ENCODE measurements at regions not wholly inside any gene's neighbourhood (a gene's known extent, or its start where the extent isn't known, plus 50 kb on each side); places are given as distances from the start of the nearest gene placed in this dataset.

DNA sequence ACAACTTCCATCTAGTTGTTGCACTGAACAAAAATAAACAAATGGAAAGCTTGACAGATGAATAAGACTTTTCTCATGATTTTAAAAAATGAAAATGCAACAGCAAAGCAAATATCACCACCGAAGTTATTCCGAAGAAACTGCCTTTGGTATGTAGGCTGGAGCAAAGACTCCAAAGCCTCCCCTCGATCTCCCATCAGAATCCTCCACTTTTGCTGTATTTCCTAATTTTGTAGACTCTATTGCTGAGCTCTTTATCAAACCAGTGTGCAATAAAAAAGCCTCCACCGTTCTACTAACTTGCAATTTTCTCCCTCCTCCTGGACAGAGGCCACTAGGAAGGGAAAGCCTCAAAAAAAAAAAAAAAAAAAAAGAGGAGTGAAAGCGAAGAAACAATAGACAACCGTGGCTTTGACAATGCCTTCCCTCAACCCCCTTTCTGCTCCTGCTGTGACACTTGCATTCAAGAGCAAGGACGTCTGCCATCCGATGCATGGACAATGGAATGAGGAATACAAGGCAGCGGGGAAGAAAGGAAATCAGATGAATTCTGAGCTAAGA, 190.9 kb upstream of the BLID start:
- no peak overlapping the region for H3K27ac Mint-ChIP-seq
- no peak overlapping the region for H3K4me3 Mint-ChIP-seq
- H3K4me1 Mint-ChIP-seq: no peaks in the 10 kb centered on the region
- CTCF ChIA-PET: no interaction called here
- ATAC-seq (ENCODE audit: low read depth) (no peak), DNase-seq (no peak)
- H3K9me3 Mint-ChIP-seq: no peaks in the 10 kb centered on the region
- H3K36me3 Mint-ChIP-seq (ENCODE audit: low read depth): no peaks in the 10 kb centered on the region
- H3K27me3 Mint-ChIP-seq: no peaks in the 10 kb centered on the region
- POLR2A ChIA-PET: no interaction called here
- TF ChIP-seq, protein P1, sequence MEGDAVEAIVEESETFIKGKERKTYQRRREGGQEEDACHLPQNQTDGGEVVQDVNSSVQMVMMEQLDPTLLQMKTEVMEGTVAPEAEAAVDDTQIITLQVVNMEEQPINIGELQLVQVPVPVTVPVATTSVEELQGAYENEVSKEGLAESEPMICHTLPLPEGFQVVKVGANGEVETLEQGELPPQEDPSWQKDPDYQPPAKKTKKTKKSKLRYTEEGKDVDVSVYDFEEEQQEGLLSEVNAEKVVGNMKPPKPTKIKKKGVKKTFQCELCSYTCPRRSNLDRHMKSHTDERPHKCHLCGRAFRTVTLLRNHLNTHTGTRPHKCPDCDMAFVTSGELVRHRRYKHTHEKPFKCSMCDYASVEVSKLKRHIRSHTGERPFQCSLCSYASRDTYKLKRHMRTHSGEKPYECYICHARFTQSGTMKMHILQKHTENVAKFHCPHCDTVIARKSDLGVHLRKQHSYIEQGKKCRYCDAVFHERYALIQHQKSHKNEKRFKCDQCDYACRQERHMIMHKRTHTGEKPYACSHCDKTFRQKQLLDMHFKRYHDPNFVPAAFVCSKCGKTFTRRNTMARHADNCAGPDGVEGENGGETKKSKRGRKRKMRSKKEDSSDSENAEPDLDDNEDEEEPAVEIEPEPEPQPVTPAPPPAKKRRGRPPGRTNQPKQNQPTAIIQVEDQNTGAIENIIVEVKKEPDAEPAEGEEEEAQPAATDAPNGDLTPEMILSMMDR (IDR thresholded peaks at IDR 0.05): no peak
- intact Hi-C loops (cut with micrococcal nuclease): no loop called here

DNA sequence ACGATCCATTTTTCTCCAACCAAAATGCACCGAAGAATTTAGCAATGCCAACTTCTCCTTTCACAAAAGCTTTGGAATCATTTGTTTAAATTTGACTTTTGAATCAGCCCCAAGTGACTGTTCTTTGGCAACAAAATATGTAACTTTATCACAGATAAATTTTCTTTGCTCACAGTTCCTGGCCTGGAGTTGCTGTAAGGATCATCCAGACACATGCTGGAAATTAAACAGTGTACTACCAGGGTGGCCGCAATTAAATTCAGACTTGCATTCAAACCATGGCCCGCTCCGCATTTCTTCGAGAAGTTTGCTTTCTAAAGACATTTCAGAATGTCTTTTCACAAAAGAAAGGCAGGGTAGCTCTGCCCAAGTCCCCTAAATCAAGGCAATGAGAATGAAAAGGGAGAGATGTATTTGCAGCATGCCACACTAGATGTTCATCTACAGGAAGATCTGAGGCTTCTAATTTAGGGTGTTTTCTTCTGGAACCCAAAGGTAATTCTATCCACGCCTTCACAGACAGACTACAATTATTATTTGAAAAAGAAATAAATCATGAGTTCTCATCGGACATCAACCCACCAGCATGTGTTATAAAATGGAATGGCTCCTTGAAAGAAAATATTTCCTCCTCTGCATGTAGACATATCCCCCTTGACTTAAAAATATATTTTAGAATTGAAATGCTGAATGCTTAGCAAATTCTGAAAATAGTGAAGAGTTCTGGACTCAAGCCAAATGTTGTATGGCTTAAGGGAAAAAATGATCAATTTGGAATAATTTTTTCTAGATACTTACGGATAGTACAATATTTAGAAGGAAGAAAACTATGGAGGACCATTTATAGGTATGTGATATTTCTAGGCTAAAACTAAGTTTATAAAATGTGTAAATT, 189.7 kb upstream of the BLID start:
- Mint-ChIP-seq H3K36me3 (ENCODE audit: low read depth) (no peaks in the 10 kb centered on the region), H3K4me3 (no peak overlapping the region), H3K4me1 (no peaks in the 10 kb centered on the region), H3K27me3 (no peaks in the 10 kb centered on the region), H3K27ac (no peak overlapping the region), H3K9me3 (no peaks in the 10 kb centered on the region)
- no peak for ATAC-seq (ENCODE audit: low read depth)
- DNase-seq: no peak
- TF ChIP-seq, protein P1 (IDR thresholded peaks at IDR 0.05): no peak
- intact Hi-C loops (cut with micrococcal nuclease): no loop called here
- POLR2A ChIA-PET: no interaction called here
- CTCF ChIA-PET: no interaction called here

DNA sequence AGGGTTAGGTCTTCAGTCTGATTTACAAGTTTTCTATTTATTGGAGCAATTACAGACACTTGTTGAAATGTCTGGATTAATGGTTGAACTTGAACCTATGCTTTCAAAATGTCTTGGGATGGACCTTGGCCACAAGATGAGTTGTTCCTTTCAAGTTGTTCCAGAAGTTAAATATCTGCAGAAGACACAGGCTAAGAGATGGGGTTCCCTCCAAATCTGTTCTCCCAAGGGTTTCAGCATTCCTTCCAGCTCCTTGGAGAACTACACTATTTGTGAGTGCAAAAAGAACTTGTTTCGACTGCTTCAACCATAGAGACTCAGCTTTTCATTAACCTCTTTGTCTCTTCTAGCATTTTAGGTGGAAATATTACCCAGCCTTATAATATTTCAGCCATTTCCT, 189.0 kb upstream of the BLID start:
- ATAC-seq (ENCODE audit: low read depth) (no peak), DNase-seq (no peak)
- Mint-ChIP-seq H3K27ac (no peak overlapping the region), H3K36me3 (ENCODE audit: low read depth) (no peaks in the 10 kb centered on the region), H3K4me3 (no peak overlapping the region), H3K27me3 (no peaks in the 10 kb centered on the region), H3K4me1 (no peaks in the 10 kb centered on the region), H3K9me3 (no peaks in the 10 kb centered on the region)
- TF ChIP-seq, protein P1 (IDR thresholded peaks at IDR 0.05): no peak
- ChIA-PET CTCF (no interaction called here), POLR2A (no interaction called here)
- intact Hi-C loops (cut with micrococcal nuclease): no loop called here

DNA sequence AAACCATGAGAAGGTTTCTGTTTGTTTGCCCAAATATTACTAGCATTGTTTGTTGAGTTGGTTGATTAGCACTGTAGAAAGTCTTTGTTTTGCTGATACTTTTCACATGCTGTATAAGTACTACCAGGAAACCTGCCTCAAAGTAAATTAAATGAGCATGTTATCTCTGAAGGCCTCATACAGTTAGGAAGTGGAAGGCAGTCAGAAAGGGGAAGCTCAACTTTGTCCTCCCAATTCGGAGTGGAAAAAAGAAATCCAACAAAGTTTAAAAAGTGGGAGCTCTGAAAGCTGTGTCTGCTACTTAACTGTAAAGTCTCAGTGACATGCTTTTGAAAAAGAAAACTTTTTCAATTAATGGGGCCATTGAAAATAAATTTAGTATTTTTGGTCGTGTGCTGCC, 188.3 kb upstream of the BLID start:
- no peak for DNase-seq
- ChIA-PET POLR2A (no interaction called here), CTCF (no interaction called here)
- Mint-ChIP-seq H3K36me3 (ENCODE audit: low read depth) (no peaks in the 10 kb centered on the region), H3K9me3 (peaks cover 2% of the 10 kb centered on the region), H3K27ac (no peak overlapping the region), H3K4me3 (no peak overlapping the region), H3K4me1 (no peaks in the 10 kb centered on the region), H3K27me3 (no peaks in the 10 kb centered on the region)
- intact Hi-C loops (cut with micrococcal nuclease): no loop called here
- ATAC-seq (ENCODE audit: low read depth): no peak
- TF ChIP-seq, protein P1 (IDR thresholded peaks at IDR 0.05): no peak

DNA sequence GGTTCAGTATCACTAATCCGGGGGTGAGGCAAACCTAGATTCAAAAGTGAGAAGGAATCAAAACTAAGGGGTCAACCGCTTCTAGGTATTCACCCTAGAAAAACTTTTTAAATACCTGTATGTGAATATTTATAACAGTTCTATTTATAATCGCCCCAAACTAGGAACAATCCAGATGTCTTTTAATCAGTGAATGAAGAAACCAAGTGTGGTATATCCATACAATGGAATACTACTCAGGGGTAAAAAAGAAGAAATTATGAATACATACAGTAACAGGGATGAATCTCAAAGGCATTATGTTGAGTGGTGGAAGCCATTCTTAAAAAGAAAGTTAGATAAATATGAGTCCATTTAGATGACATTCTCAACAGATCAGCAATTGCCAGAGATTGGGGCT, 178.0 kb upstream of the BLID start:
- POLR2A ChIA-PET: no interaction called here
- intact Hi-C loops (cut with micrococcal nuclease): no loop called here
- no peak overlapping the region for H3K4me3 Mint-ChIP-seq

More for the DNA sequence above, 178.0 kb upstream of the BLID start:
- no peak for ATAC-seq (ENCODE audit: low read depth)
- TF ChIP-seq, protein P1 (IDR thresholded peaks at IDR 0.05): no peak
- H3K9me3 Mint-ChIP-seq: peaks cover 14% of the 10 kb centered on the region
- no peak for DNase-seq
- H3K4me1 Mint-ChIP-seq: no peaks in the 10 kb centered on the region
- H3K36me3 Mint-ChIP-seq (ENCODE audit: low read depth): no peaks in the 10 kb centered on the region
- H3K27me3 Mint-ChIP-seq: no peaks in the 10 kb centered on the region
- H3K27ac Mint-ChIP-seq: no peak overlapping the region
- CTCF ChIA-PET: no interaction called here

All from activated B cell treated with CpG ODN at 0.5 μM for 24 hours (primary cell).